CD14-positive monocyte (primary cell): ENCODE measurements at regions not wholly inside any gene's neighbourhood (a gene's known extent, or its start where the extent isn't known, plus 50 kb on each side); places are given as distances from the start of the nearest gene placed in this dataset.

Source experiments
- DNase-seq, 3 donors: peaks; one replicate each; pipeline ENCODE4 v3.0.0-alpha.2; 2011 to 2022
- H2AFZ ChIP-seq: 2 replicates; pipeline ENCODE4 v1.6.0; 2012; ENCODE audit warnings: mild to moderate bottlenecking, low read depth, low read length, inconsistent platforms; ENCODE audit not compliant: insufficient read depth, poor library complexity, severe bottlenecking
- H3K27ac ChIP-seq, 2 donors: 1 replicate in 1 of 2; 2 replicates in 1 of 2; pipeline ENCODE4 v1.5.1; 2012 to 2013; ENCODE audit warnings: low read length in 2 of 2, control low read depth in 1 of 2, inconsistent platforms in 1 of 2, low read depth in 1 of 2, mild to moderate bottlenecking in 1 of 2
- H3K27me3 ChIP-seq, 2 donors: one replicate each; pipeline versions ENCODE4 v1.6.0 to v1.6.1; 2011 to 2013; ENCODE audit warnings: low read length in 2 of 2; ENCODE audit not compliant: control insufficient read depth in 2 of 2, insufficient read depth in 2 of 2
- H3K36me3 ChIP-seq, 2 donors: replicated peaks in 1 of 2; 1 replicate in 1 of 2; 2 replicates in 1 of 2; pipeline versions ENCODE4 v1.5.1 to v1.6.1; 2012 to 2013; ENCODE audit warnings: low read length in 2 of 2, control low read depth in 1 of 2, inconsistent platforms in 1 of 2, mild to moderate bottlenecking in 1 of 2; ENCODE audit not compliant: insufficient read depth in 2 of 2, control insufficient read depth in 1 of 2
- H3K4me1 ChIP-seq, 2 donors: 1 replicate in 1 of 2; 2 replicates in 1 of 2; pipeline versions ENCODE4 v1.5.1 to v1.6.1; 2012 to 2013; ENCODE audit warnings: low read length in 2 of 2, control low read depth in 1 of 2, inconsistent platforms in 1 of 2, mild to moderate bottlenecking in 1 of 2, moderate library complexity in 1 of 2; ENCODE audit not compliant: insufficient read depth in 2 of 2, control insufficient read depth in 1 of 2
- H3K4me2 ChIP-seq: replicated peaks from 2 replicates; pipeline ENCODE3; 2012; ENCODE audit warnings: low read length, moderate library complexity, mild to moderate bottlenecking; ENCODE audit not compliant: poor library complexity, severe bottlenecking; ENCODE audit errors: extremely low read depth
- H3K4me3 ChIP-seq, 3 experiments: fragments of 200-600 bp in 1 of 3; sonication (generic) in 1 of 3; replicated peaks in 1 of 3; 1 replicate in 2 of 3; 2 replicates in 1 of 3; pipeline ENCODE4 v1.5.1; 2011 to 2013; ENCODE audit warnings: low read length in 3 of 3, mild to moderate bottlenecking in 3 of 3, control low read depth in 2 of 3, low read depth in 2 of 3, inconsistent platforms in 1 of 3, moderate library complexity in 1 of 3
- H3K79me2 ChIP-seq: 2 replicates; pipeline ENCODE4 v1.6.0; 2012; ENCODE audit warnings: mild to moderate bottlenecking, control low read depth, inconsistent platforms, low read length, moderate library complexity; ENCODE audit not compliant: insufficient read depth
- H3K9ac ChIP-seq: 2 replicates; pipeline ENCODE4 v1.6.0; 2017; ENCODE audit warnings: low read length, mild to moderate bottlenecking; ENCODE audit not compliant: insufficient read depth, poor library complexity, severe bottlenecking
- H3K9me3 ChIP-seq, 2 donors: replicated peaks in 1 of 2; 1 replicate in 1 of 2; 2 replicates in 1 of 2; pipeline versions ENCODE4 v1.5.1 to v1.6.1; 2012 to 2013; ENCODE audit warnings: low read length in 2 of 2, control low read depth in 1 of 2; ENCODE audit not compliant: control insufficient read depth in 1 of 2, insufficient read depth in 1 of 2
- H4K20me1 ChIP-seq: 2 replicates; pipeline ENCODE4 v1.6.0; 2012; ENCODE audit warnings: mild to moderate bottlenecking, low read length, control low read depth, moderate library complexity; ENCODE audit not compliant: insufficient read depth
- H3K27ac Mint-ChIP-seq, 7 donors: one replicate each; pipeline ENCODE4 v1.8.0; 2020; ENCODE audit warnings: mild to moderate bottlenecking in 7 of 7, mixed read lengths in 7 of 7, moderate library complexity in 6 of 7, inconsistent platforms in 2 of 7
- H3K27me3 Mint-ChIP-seq, 3 donors: one replicate each; pipeline ENCODE4 v1.8.0; 2021 to 2022; ENCODE audit warnings: low read depth in 3 of 3, mild to moderate bottlenecking in 3 of 3, mixed read lengths in 3 of 3, moderate library complexity in 3 of 3, inconsistent platforms in 1 of 3
- H3K36me3 Mint-ChIP-seq, 2 donors: one replicate each; pipeline ENCODE4 v1.8.0; 2020; ENCODE audit warnings: mixed read lengths in 2 of 2, inconsistent platforms in 1 of 2, mild to moderate bottlenecking in 1 of 2
- H3K4me1 Mint-ChIP-seq: one replicate; pipeline ENCODE4 v1.8.0; 2020; ENCODE audit warnings: mild to moderate bottlenecking, mixed read lengths
- H3K4me3 Mint-ChIP-seq, 2 donors: one replicate each; pipeline ENCODE4 v1.8.0; 2020; ENCODE audit warnings: mild to moderate bottlenecking in 2 of 2, mixed read lengths in 2 of 2, moderate library complexity in 1 of 2
- H3K9me3 Mint-ChIP-seq, 7 donors: one replicate each; pipeline ENCODE4 v1.8.0; 2020 to 2022; ENCODE audit warnings: mixed read lengths in 7 of 7, mild to moderate bottlenecking in 6 of 7, moderate library complexity in 6 of 7, inconsistent platforms in 2 of 7
- WGBS: methylation state at CpG from one replicate; pipeline ENCODE4 v1.1.5; 2013; ENCODE audit warnings: missing lambda C conversion rate; ENCODE audit not compliant: insufficient coverage; 5-methylcytosine and 5-hydroxymethylcytosine counted together
- intact Hi-C, 2 donors: fragments of 100-400 bp; cut with micrococcal nuclease; formaldehyde crosslinking; loops; one replicate each; pipeline versions ENCODE4 v1.15.0 to v1.15.1; 2023
- TF ChIP-seq, protein P1 (sequence below): fragments of 200-600 bp; IDR thresholded peaks from one replicate; pipeline ENCODE4 v1.8.0; 2022; ENCODE audit warnings: antibody characterized with exemption, mild to moderate bottlenecking

- Mint-ChIP-seq H3K27ac (no peak overlapping the region), H3K9me3 (peaks cover 0 to 14% (median 4%) of the 10 kb centered on the region in 7 donors), H3K4me3 (no peak overlapping the region), H3K27me3 (no peaks in the 10 kb centered on the region), H3K36me3 (no peaks in the 10 kb centered on the region), H3K4me1 (no peaks in the 10 kb centered on the region)
- Histone ChIP-seq H3K9me3 (peaks cover 13 to 24% of the 10 kb centered on the region in 2 donors), H3K4me1 (no peaks in the 10 kb centered on the region), H3K9ac (no peak overlapping the region), H3K27ac (no peak overlapping the region), H3K4me2 (no peak overlapping the region), H3K4me3 (no peak overlapping the region), H3K79me2 (no peaks in the 10 kb centered on the region), H4K20me1 (no peaks in the 10 kb centered on the region), H3K27me3 (no peaks in the 10 kb centered on the region), H3K36me3 (no peaks in the 10 kb centered on the region), H2AFZ (no peak overlapping the region)
- WGBS, result 100% methylated on average over 2 of the region's 2 CpGs
- DNase-seq, result no peak
- intact Hi-C loops, result no loop called here
- TF ChIP-seq, protein P1, sequence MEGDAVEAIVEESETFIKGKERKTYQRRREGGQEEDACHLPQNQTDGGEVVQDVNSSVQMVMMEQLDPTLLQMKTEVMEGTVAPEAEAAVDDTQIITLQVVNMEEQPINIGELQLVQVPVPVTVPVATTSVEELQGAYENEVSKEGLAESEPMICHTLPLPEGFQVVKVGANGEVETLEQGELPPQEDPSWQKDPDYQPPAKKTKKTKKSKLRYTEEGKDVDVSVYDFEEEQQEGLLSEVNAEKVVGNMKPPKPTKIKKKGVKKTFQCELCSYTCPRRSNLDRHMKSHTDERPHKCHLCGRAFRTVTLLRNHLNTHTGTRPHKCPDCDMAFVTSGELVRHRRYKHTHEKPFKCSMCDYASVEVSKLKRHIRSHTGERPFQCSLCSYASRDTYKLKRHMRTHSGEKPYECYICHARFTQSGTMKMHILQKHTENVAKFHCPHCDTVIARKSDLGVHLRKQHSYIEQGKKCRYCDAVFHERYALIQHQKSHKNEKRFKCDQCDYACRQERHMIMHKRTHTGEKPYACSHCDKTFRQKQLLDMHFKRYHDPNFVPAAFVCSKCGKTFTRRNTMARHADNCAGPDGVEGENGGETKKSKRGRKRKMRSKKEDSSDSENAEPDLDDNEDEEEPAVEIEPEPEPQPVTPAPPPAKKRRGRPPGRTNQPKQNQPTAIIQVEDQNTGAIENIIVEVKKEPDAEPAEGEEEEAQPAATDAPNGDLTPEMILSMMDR, result no peak
Observed at GRCh38 chr5:51872144-51872543, 488.9 kb downstream of the ISL1 start.

- TF ChIP-seq, protein P1, result no peak
- Histone ChIP-seq H2AFZ (no peak overlapping the region), H3K79me2 (no peaks in the 10 kb centered on the region), H3K27me3 (no peaks in the 10 kb centered on the region), H3K9me3 (peaks cover 0 to 3% of the 10 kb centered on the region in 2 donors), H4K20me1 (no peaks in the 10 kb centered on the region), H3K36me3 (no peaks in the 10 kb centered on the region), H3K4me2 (no peak overlapping the region), H3K27ac (no peak overlapping the region), H3K4me1 (no peaks in the 10 kb centered on the region), H3K9ac (no peak overlapping the region), H3K4me3 (no peak overlapping the region)
- Mint-ChIP-seq H3K27me3 (no peaks in the 10 kb centered on the region), H3K4me3 (no peak overlapping the region), H3K27ac (no peak overlapping the region), H3K9me3 (peaks cover 0 to 7% (median 0%) of the 10 kb centered on the region in 7 donors), H3K4me1 (no peaks in the 10 kb centered on the region), H3K36me3 (no peaks in the 10 kb centered on the region)
- intact Hi-C loops, result no loop called here
- no peak for DNase-seq
Observed at GRCh38 chr5:51881901-51882300, 498.7 kb downstream of the ISL1 start.
